Astrocyte (in vitro differentiated cells and primary cell): ENCODE measurements at regions not wholly inside any gene's neighbourhood (a gene's known extent, or its start where the extent isn't known, plus 50 kb on each side); places are given as distances from the start of the nearest gene placed in this dataset.

Source experiments
- CTCF ChIP-seq: IDR thresholded peaks from 2 replicates; pipeline ENCODE4 v1.5.1; 2011; ENCODE audit warnings: low read depth, mild to moderate bottlenecking, inconsistent platforms, low read length, moderate library complexity; ENCODE audit not compliant: insufficient read depth
- EZH2 ChIP-seq: IDR thresholded peaks from 2 replicates; pipeline ENCODE4 v1.6.1; 2012; ENCODE audit warnings: mild to moderate bottlenecking, low read length, inconsistent platforms; ENCODE audit not compliant: insufficient read depth

- no peak for TF ChIP-seq CTCF
- no peak for TF ChIP-seq EZH2
Observed at GRCh38 chr22:48337957-48338792, 1489.5 kb downstream of the BRD1 start.
